K562 (cell line): ENCODE measurements at regions not wholly inside any gene's neighbourhood (a gene's known extent, or its start where the extent isn't known, plus 50 kb on each side); places are given as distances from the start of the nearest gene placed in this dataset.
A peak's percentile ranks its signal among the peaks of the same experiment; 100 is the strongest.
"Not testable (repeated sequence)": the region's sequence is repeated elsewhere in the genome, so short reads cannot be mapped to it uniquely, and the experiment has no call there.

ENCODE experiments used
- ATAC-seq: fragments of 200-7000 bp; cut with Tn5 transposase; 3 replicates; pipeline ENCODE4 v1.9.1; 2020; ENCODE audit warnings: moderate library complexity
- BruUV-seq: library from RNA; stranded (reverse); fragments of 400-500 nt; replicated peaks from 2 replicates; lab custom pipeline; 2021; lab: Mats Ljungman, UMichigan
- CTCF ChIA-PET: fragments of 300-600 bp; formaldehyde crosslinking; extraction: SDS; loops from one replicate; lab custom pipeline; 2021; ENCODE audit warnings: low intra/inter-chr PET ratio; lab: Yijun Ruan, JAX
- POLR2A ChIA-PET: fragments of 300-600, 350-650 bp; sonication (Branson Sonifier 250); formaldehyde crosslinking; extraction: SDS; loops from one replicate; lab custom pipeline; 2021; ENCODE audit warnings: antibody characterized with exemption, inconsistent platforms; lab: Yijun Ruan, JAX
- DNase-seq, 4 experiments: peaks; one replicate each; pipeline versions ENCODE4 v3.0.0 to v3.0.0-alpha.2; 2011 to 2018; ENCODE audit warnings: low spot score in 3 of 4, mixed read lengths in 3 of 4; ENCODE audit errors: extremely low read depth in 1 of 4
- FAIRE-seq: peaks from 2 replicates; lab custom pipeline; 2011; peaks lifted over from hg19 to GRCh38; lab: Jason Lieb, UNC
- H2AFZ ChIP-seq: 2 replicates; pipeline ENCODE4 v1.6.0; 2011; ENCODE audit warnings: low read depth, low read length, control low read depth, inconsistent platforms
- H3K27ac ChIP-seq: fragments of 200-600 bp; 3 replicates; pipeline ENCODE4 v1.8.0; 2011; ENCODE audit warnings: low read depth, mild to moderate bottlenecking, control low read depth, inconsistent platforms, low read length, moderate library complexity, mixed read lengths; ENCODE audit errors: extremely low read depth
- H3K27me3 ChIP-seq, 2 experiments: fragments of 300-600 bp in 1 of 2; 2 replicates in 1 of 2; 3 replicates in 1 of 2; pipeline versions ENCODE4 v1.6.0 to v1.8.0; 2011; ENCODE audit warnings: inconsistent platforms in 2 of 2, low read length in 2 of 2, mild to moderate bottlenecking in 1 of 2, mixed read lengths in 1 of 2, moderate library complexity in 1 of 2; ENCODE audit not compliant: control insufficient read depth in 2 of 2, insufficient read depth in 2 of 2
- H3K36me3 ChIP-seq: fragments of 300-600 bp; 3 replicates; pipeline ENCODE4 v1.8.0; 2011; ENCODE audit warnings: mild to moderate bottlenecking, low read length, inconsistent platforms; ENCODE audit not compliant: control insufficient read depth, insufficient read depth
- H3K4me1 ChIP-seq, 2 experiments: fragments of 200-600 bp in 1 of 2; replicated peaks in 1 of 2; 2 replicates in 1 of 2; 3 replicates in 1 of 2; pipeline versions ENCODE4 v1.5.1 to v1.8.0; 2011; ENCODE audit warnings: inconsistent platforms in 2 of 2, low read length in 2 of 2, mild to moderate bottlenecking in 1 of 2, mixed read lengths in 1 of 2, moderate library complexity in 1 of 2; ENCODE audit not compliant: control insufficient read depth in 2 of 2, insufficient read depth in 2 of 2
- H3K4me2 ChIP-seq: 2 replicates; pipeline ENCODE4 v1.6.1; 2011; ENCODE audit warnings: low read length, control low read depth, inconsistent platforms, mixed read lengths; ENCODE audit not compliant: insufficient read depth
- H3K4me3 ChIP-seq: fragments of 200-600 bp; sonication (generic), shearing (Covaris generic); 2 replicates; pipeline ENCODE4 v1.5.1; 2016; ENCODE audit warnings: control low read depth, inconsistent platforms
- H3K79me2 ChIP-seq: fragments of 200-600 bp; 3 replicates; pipeline ENCODE4 v1.8.0; 2011; ENCODE audit warnings: low read length, inconsistent platforms; ENCODE audit not compliant: control insufficient read depth, insufficient read depth
- H3K9ac ChIP-seq, 2 experiments: 2 replicates each; pipeline versions ENCODE4 v1.6.0 to v1.6.1; 2011; ENCODE audit warnings: low read depth in 2 of 2, low read length in 2 of 2, control low read depth in 1 of 2, inconsistent platforms in 1 of 2, mild to moderate bottlenecking in 1 of 2, mixed read lengths in 1 of 2; ENCODE audit not compliant: insufficient read depth in 1 of 2
- H3K9me1 ChIP-seq: one replicate; pipeline ENCODE4 v1.6.0; 2011; ENCODE audit warnings: inconsistent platforms, mild to moderate bottlenecking, low read length, moderate library complexity; ENCODE audit not compliant: control insufficient read depth, insufficient read depth
- H3K9me3 ChIP-seq: replicated peaks from 2 replicates; pipeline ENCODE4 v1.5.1; 2011; ENCODE audit warnings: low read depth, low read length, inconsistent platforms; ENCODE audit not compliant: control insufficient read depth, insufficient read depth
- H4K20me1 ChIP-seq: replicated peaks from 2 replicates; pipeline ENCODE4 v1.6.1; 2011; ENCODE audit warnings: low read length, inconsistent platforms, mixed read lengths; ENCODE audit not compliant: control insufficient read depth, insufficient read depth
- SP1 ChIP-seq: sonication (generic); formaldehyde crosslinking; IDR thresholded peaks from 2 replicates; pipeline ENCODE4 v1.8.1; 2022; ENCODE audit warnings: mild to moderate bottlenecking, missing genetic modification reagents
- WGBS: fragments of 100-300 bp; shearing (Covaris generic); methylation state at CpG from one replicate; pipeline ENCODE4 v1.1.6; 2016; ENCODE audit warnings: low coverage, mixed read lengths; ENCODE audit not compliant: insufficient coverage; ENCODE audit errors: missing lambda C conversion rate; 5-methylcytosine and 5-hydroxymethylcytosine counted together
- in situ Hi-C: fragments of 300-500 bp; cut with MboI; formaldehyde crosslinking; loops from 4 replicates; pipeline ENCODE4 v1.15.0; 2018; ENCODE audit warnings: inconsistent platforms, mixed read lengths
- intact Hi-C: fragments of 100-400 bp; cut with micrococcal nuclease; formaldehyde crosslinking; loops from 2 replicates; pipeline ENCODE4 v1.14.2; 2022

DNA sequence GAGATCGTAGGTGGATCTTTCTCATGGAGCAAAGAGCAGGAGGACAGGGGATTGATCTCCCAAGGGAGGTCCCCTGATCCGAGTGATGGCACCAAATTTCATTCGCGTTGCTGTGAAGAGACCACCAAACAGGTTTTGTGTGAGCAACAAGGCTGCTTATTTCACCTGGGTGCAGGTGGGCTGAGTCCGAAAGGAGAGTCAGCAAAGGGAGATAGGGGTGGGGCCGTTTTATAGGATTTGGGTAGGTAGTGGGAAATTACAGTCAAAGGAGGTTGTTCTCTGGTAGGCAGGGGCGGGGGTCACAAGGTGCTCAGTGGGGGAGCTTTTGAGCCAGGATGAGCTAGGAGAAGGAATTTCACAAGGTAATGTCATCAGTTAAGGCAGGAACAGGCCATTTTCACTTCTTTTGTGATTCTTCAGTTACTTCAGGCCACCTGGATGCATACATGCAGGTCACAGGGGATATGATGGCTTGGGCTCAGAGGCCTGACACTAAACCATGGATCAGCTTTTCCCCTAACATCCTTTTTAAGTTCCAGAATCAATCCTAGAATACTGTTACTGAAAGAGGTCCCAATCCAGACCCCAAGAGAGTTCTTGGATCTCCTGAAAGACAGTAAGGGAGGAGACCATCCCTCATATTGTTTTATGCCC lies 110.6 kb upstream of the PPM1J start:
- POLR2A ChIA-PET: interaction anchor here (1.0 to 1.5 kb wide), 4 partner anchors 11 to 63 kb away, joined by 3 to 5 read pairs (median 3); no protein-coding TSS in a partner anchor
- CTCF ChIA-PET, FAIRE-seq, H4K20me1 ChIP-seq, H3K27me3 ChIP-seq, H3K79me2 ChIP-seq, H3K4me3 ChIP-seq, BruUV-seq, ATAC-seq, H2AFZ ChIP-seq, H3K36me3 ChIP-seq, intact Hi-C loops, DNase-seq, H3K9me1 ChIP-seq, in situ Hi-C loops, H3K9me3 ChIP-seq, H3K9ac ChIP-seq, H3K27ac ChIP-seq: not testable (repeated sequence)
- 0 out of 2 replicates have a peak, but pooled peaks have one; percentile 28 for TF ChIP-seq SP1 (CRISPR knock-in tag)
- Histone ChIP-seq H3K4me1 (peaks cover 3 to 33% of the 10 kb centered on the region in 2 experiments; a peak in 4 of 5 replicates), H3K4me2 (peak overlapping the region; percentile 43; the same call in 1 of the 2 replicates)
- 53% methylated on average over 7 of the region's 7 CpGs for WGBS

GRCh38 chr1:112825075-112825474 lies 109.9 kb upstream of the PPM1J start:
- H3K79me2 ChIP-seq, H2AFZ ChIP-seq, H4K20me1 ChIP-seq, H3K4me2 ChIP-seq, in situ Hi-C loops, DNase-seq, ATAC-seq, H3K27ac ChIP-seq, BruUV-seq, POLR2A ChIA-PET, intact Hi-C loops, H3K36me3 ChIP-seq, H3K4me3 ChIP-seq, H3K27me3 ChIP-seq, FAIRE-seq, CTCF ChIA-PET, H3K9ac ChIP-seq, H3K9me3 ChIP-seq, H3K9me1 ChIP-seq: not testable (repeated sequence)
- H3K4me1 ChIP-seq: peaks cover 3 to 35% of the 10 kb centered on the region in 2 experiments; a peak in 4 of 5 replicates
- 49% methylated on average over 6 of the region's 6 CpGs for WGBS
